ENCODE measurements at regions not wholly inside any gene's neighbourhood (a gene's known extent, or its start where the extent isn't known, plus 50 kb on each side); places are given as distances from the start of the nearest gene placed in this dataset.

DNA sequence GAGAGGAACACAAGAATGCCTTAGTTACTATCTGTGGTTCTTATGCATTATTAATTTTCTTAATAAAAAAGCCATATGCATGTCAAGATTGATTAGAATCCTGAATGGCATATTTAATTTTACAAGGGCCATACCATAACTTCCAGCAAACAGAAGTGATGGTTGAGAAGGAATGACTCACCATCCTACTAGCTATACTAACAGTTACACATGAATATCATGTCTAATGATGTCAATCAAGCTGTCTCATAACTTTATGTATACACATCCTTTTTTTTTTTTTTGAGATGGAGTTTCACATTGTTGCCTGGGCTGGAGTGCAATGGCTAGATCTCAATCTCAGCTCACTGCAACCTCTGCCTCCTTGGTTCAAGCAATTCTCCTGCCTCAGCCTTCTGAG lies 1123.9 kb downstream of the NLGN4Y start:
- DNase-seq (ENCODE audit: low read depth, low spot score) = no peak

DNA sequence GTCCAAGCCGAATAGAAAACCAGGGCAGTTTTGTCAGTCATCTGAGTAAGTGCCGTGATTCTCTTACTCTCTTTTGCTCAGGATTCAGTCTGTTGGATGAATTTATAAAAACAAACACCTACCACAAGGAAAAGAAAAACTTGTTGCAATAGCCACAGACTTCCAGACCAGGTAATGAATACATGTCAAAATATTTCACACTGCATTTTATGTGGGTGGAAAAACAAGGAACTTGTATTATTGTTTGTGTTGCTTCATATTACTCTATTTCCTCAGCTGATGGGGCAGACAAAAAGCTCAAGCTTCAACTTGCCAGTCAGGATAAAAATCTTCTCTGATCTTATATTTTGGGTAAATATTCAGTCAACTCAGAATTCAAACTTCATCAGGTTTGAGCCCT lies 1125.7 kb downstream of the NLGN4Y start:
- DNase-seq (ENCODE audit: low read depth, low spot score) = no peak

DNA sequence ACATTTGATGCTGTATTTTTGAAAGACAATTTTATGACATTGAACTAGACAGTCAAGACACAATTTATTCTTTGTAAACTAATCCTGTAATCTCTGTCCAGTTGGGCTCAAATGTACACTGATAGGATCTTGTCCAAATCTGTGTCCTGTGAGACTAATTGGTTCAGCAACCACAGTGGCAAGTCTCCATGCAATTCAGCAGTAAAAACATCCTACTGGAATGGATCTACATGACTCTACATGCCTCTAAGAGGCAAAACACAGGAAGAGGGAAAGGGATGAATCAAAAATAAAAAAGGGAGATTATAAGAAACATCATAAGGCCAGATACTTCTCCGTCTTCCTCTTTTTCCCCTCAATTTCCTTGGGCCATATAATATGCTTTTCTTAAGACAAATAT lies 1164.2 kb downstream of the NLGN4Y start:
- DNase-seq (ENCODE audit: low read depth, low spot score) = no peak

DNA sequence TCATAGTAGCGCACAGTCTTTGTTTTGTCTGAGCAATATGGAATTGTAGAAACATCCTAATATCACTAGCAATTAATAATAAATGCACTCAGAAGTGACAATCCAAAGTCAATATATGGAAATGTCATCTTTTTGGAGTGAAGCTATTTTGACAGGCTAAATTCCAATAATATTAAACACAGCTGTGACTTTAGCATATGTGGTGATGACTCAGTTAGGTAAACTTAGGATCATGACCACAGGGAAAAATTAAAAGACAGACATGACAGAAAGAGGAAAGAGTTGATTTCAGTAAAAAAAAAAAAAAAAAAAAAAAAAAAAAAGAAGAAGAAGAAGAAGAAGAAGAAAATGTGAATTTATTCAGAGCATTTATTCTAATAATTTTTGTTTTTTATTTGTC lies 1165.7 kb downstream of the NLGN4Y start:
- DNase-seq (ENCODE audit: low read depth, low spot score) = no peak

DNA sequence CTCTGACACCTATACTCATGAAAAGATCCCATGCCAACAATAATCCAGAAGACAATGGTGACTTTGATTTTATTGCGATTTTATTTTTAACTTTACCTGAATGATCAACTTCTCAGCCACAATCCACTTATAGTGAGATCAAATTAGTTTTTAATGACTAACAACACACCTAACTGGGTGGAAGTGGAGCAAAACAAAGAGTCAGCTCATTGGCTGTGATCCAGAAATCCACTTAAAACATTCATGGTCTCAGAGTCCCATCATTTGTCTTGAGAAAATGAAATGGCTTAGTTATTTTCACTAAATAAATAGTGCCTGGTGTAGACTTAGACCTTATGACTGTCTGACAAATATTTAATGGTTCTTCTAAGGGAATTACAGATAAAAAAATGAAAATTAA lies 1177.8 kb downstream of the NLGN4Y start:
- DNase-seq (ENCODE audit: low read depth, low spot score) = no peak

DNA sequence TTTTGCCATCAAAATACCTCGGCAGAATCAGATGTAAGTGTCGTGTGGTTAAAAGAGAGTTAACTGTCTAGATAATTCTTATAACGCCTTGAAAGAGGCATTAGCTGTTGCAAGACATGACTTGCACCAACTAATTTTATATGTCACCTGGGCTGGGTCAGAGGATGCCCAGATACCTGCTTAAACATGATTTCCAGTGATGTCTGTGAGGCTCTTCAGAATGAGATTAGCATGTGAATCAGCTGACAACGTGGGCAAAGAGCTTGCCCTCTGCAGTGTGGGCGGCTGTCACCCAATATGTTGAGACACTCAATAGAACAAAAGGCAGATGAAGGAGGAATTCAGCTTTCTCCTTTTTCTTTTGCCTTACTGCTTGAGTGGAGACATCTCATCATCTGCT lies 1180.6 kb downstream of the NLGN4Y start:
- no peak for DNase-seq (ENCODE audit: low read depth, low spot score)

DNA sequence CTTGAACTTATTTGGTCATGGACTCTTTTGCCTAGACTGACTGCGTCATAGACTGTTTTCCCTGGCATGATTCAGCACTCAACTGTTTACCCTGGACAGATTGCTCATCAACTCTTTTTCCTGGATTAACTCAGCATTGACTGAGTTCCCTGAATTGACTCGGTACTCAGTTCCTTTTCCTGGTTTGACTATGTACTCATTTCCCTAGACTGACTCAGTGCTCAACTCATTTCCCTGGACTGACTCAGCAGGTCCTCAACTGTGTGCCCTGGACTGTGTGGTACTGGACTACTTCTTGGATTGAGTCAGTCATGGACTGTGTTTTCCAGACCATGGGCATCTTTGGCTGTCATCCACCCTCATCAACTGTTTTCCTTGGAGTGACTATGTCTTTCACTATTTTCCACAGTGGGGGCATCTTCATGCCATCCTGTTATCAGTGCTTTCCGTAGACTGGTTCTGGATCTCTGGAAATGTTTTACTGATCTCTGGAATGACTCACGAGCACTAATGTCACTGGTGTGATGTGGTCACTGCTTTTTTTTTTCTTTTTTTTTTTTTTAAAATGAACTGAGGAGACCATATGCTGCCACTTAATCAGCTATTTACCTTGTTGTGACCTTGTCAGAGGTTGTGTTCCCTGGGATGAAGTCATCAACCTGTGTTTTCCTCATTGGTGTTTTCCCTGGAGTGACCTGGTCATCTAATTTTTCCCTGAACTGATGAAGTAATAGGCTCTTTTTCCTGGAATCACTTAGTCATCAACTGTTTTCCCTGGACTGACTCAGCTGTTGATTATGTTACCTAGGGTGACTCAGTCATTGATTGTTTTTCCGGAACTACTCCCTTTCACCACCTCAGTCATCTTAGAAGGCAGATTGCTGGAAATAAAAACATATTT lies 1225.5 kb downstream of the NLGN4Y start:
- no peak for DNase-seq (ENCODE audit: low read depth, low spot score)

DNA sequence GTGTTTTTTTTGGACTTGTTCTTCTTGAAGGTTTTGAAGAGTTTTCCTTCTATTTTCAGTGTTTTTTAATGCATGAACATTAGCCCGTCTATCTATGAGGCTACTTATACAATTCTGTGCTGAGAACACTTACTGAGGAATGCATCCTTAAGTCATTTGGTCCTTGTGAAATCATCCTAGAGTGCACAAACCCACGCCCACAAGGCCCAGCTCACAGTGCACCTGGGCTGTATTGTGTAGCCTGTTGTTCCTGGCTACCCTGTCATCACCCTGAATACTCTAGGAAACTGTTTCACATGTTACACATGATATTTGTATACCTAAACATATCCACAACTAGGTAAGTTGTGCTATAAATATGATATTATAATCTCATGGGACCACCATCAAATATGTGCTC lies 1226.7 kb downstream of the NLGN4Y start:
- DNase-seq (ENCODE audit: low read depth, low spot score) = no peak

DNA sequence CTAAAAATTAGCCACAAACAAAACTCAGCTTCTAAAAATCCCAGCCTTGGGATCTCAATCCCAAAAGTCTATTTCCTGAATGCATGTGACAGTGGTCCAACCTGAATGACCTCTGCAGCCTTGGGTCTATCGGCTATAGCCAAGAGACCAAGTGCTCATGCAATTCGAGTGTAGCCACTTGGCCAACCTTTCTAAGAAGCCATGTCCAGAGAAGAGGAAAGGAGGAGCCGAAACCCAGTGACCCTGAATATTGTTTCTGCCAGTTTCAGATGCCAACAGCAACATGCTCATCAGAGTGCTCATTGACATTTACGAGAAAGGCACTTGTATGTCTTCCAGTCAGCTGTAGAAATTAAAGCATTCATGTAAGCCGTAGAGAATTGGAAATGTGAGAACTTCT lies 1231.9 kb downstream of the NLGN4Y start:
- no peak for DNase-seq (ENCODE audit: low read depth, low spot score)

DNA sequence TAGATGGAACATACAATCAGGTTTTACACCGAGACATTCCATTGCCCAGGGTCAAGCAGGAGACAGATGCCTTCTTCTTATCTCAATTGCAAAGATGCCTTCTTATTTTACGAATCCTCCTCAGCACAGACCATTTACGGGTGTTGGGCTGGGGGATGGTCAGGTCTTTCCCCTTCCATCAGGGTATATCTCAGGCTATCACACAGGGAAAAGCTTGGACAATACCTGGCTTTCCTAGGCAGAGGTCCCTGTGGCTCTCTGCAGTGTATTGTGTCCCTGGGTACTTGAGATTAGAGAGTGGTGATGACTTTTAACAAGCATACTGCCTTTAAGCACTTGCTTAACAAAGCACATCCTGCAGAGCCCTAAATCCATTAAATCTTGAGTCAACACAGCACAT lies 1249.2 kb downstream of the NLGN4Y start:
- DNase-seq (ENCODE audit: low read depth, low spot score) = no peak

DNA sequence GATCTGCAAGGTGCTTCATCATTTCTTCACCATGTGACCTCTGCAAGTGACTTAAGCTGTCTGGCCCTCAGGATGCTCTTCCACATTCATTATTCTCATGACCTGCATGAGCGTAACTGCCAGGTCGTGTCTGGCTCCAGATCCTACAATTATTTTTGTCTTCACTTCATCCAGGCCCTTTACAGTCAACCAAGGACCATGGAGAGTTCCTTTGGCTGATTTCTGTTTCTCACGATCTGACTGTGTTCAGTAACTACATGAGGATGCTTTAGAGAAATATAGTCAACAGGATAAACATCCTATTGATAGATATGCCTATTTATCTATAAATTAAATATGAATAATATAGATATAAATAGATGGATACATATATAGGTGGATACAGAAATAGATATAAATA lies 1251.6 kb downstream of the NLGN4Y start:
- no peak for DNase-seq (ENCODE audit: low read depth, low spot score)

DNA sequence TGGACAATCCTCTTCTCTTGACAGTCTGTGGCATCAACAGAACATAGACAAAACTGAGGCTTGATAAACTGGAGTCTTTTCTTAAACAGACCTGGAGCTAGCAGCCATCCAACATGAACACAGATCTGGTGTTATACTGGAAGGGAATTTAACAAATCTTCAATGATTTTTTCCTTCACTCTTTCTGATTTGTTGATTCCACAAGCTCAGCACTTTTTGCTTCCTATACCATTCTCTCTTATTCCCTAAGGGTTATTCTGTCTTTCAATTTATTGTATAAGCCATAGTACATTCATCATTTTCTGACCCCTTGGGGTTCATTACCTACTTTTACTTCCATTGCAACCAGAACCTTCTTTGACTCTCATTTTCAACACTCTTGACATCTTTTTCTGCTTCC lies 1255.6 kb downstream of the NLGN4Y start:
- DNase-seq (ENCODE audit: low read depth, low spot score) = no peak

DNA sequence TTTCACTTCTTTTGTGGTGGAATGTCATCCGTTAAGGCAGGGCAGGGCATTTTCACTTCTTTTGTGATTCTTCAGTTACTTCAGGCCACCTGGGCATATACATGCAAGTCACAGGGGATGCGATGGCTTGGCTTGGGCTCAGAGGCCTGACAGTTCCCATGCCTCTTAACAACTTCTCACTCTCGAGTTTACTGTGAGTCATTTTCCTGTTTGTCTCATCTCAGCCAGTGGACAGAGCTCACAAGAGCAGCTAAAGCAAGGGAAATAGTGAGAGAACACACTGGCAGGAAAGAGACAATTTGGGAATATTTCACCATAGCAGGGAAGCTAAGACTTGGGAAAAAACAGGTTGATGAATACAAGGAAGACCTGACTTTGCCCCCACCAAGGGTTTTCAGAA lies 1275.7 kb downstream of the NLGN4Y start:
- DNase-seq (ENCODE audit: low read depth, low spot score) = no peak

DNA sequence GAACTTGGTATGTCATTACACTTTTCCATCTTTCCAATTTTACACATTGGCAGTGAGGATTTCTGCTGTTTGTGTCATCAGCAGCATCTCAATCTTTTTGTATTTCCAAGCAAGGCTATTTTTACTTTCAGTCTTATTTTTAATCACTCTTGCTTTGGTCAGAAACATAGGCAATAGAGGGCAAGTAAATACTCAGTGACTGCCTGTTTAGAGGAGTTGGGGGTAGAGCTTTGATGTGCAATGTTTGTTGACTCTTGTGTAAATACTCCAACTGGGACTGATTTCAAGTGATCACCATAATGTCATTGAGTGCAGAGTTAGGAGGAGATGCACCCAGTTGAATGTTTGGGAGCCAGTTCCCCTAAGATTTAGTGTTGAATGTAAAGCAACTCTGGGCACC lies 1281.7 kb downstream of the NLGN4Y start:
- DNase-seq (ENCODE audit: low read depth, low spot score) = no peak

DNA sequence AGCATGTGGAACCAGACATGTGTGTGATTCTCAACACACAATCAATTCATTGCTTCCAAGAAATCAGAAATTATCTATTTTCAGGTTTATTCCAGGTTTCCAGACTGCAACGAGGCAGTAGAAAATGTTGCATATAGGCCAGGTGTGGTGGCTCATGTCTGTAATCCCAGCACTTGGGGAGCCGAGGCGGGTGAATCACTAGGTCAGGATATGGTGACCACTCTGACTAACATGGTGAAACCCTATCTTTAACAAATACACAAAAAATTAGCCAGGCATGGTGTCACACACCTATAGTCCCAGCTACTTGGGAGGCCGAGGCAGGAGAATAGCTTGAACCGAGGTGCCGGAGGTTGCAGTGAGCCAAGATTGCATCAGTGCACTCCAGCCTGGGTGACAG lies 1289.9 kb downstream of the NLGN4Y start:
- no peak for DNase-seq (ENCODE audit: low read depth, low spot score)
